WTC11 (cell line): ENCODE measurements at regions not wholly inside any gene's neighbourhood (a gene's known extent, or its start where the extent isn't known, plus 50 kb on each side); places are given as distances from the start of the nearest gene placed in this dataset.

Experiments used
- ATAC-seq: fragments of 200-7000 bp; cut with Tn5 transposase; 2 replicates; pipeline ENCODE4 v1.10.0; 2021; ENCODE audit warnings: mild to moderate bottlenecking, moderate library complexity
- CTCF ChIA-PET: fragments of 300-600 bp; sonication (Branson Sonifier 250); formaldehyde crosslinking; loops from one replicate; lab custom pipeline; 2021; ENCODE audit warnings: antibody characterized with exemption; lab: Charles Lee
- POLR2A ChIA-PET: fragments of 350-600 bp; sonication (Branson Sonifier 250); formaldehyde crosslinking; loops from one replicate; lab custom pipeline; 2021; ENCODE audit warnings: antibody characterized with exemption; lab: Charles Lee
- DNase-seq: peaks from one replicate; pipeline ENCODE4 v3.0.0; 2021; ENCODE audit warnings: low spot score
- H3K27ac Mint-ChIP-seq: 2 replicates; pipeline ENCODE4 v1.8.0; 2021; ENCODE audit warnings: mixed read lengths
- H3K27me3 Mint-ChIP-seq: 2 replicates; pipeline ENCODE4 v1.8.0; 2021; ENCODE audit warnings: low read depth, mild to moderate bottlenecking, moderate library complexity, mixed read lengths
- H3K36me3 Mint-ChIP-seq: 2 replicates; pipeline ENCODE4 v1.8.0; 2021; ENCODE audit warnings: mixed read lengths
- H3K4me1 Mint-ChIP-seq: 2 replicates; pipeline ENCODE4 v1.8.0; 2022; ENCODE audit warnings: mixed read lengths
- H3K4me3 Mint-ChIP-seq: 2 replicates; pipeline ENCODE4 v1.8.0; 2021; ENCODE audit warnings: mild to moderate bottlenecking, moderate library complexity, mixed read lengths
- H3K9me3 Mint-ChIP-seq: 2 replicates; pipeline ENCODE4 v1.8.0; 2021; ENCODE audit warnings: mixed read lengths
- ARID4B ChIP-seq: sonication (generic); formaldehyde crosslinking; IDR thresholded peaks from 2 replicates; pipeline ENCODE4 v1.8.0; 2023; ENCODE audit warnings: missing genetic modification reagents, mild to moderate bottlenecking, borderline replicate concordance
- ATF1 ChIP-seq: sonication (generic); formaldehyde crosslinking; IDR thresholded peaks from 2 replicates; pipeline ENCODE4 v1.8.1; 2023; ENCODE audit warnings: mild to moderate bottlenecking, moderate library complexity, missing genetic modification reagents
- ATF3 ChIP-seq: sonication (generic); formaldehyde crosslinking; conservative IDR thresholded peaks from 2 replicates; pipeline ENCODE4 v1.8.1; 2022; ENCODE audit warnings: mild to moderate bottlenecking, missing genetic modification reagents
- ATF6 ChIP-seq: sonication (generic); formaldehyde crosslinking; IDR thresholded peaks from 2 replicates; pipeline ENCODE4 v1.8.1; 2023; ENCODE audit warnings: mild to moderate bottlenecking, missing genetic modification reagents
- CREB1 ChIP-seq: sonication (generic); formaldehyde crosslinking; IDR thresholded peaks from 2 replicates; pipeline ENCODE4 v1.8.0; 2023; ENCODE audit warnings: mild to moderate bottlenecking, missing genetic modification reagents
- E2F1 ChIP-seq: sonication (generic); formaldehyde crosslinking; IDR thresholded peaks from 2 replicates; pipeline ENCODE4 v1.8.0; 2022; ENCODE audit warnings: mild to moderate bottlenecking, missing genetic modification reagents
- E2F5 ChIP-seq: sonication (generic); formaldehyde crosslinking; IDR thresholded peaks from 2 replicates; pipeline ENCODE4 v1.8.1; 2022; ENCODE audit warnings: mild to moderate bottlenecking, moderate library complexity, missing genetic modification reagents
- ELF4 ChIP-seq: sonication (generic); formaldehyde crosslinking; IDR thresholded peaks from 2 replicates; pipeline ENCODE4 v1.8.1; 2022; ENCODE audit warnings: low read depth, mild to moderate bottlenecking, moderate library complexity, missing genetic modification reagents
- EMX1 ChIP-seq: fragments of 250-450 bp; sonication (Bioruptor Pico); IDR thresholded peaks from 2 replicates; pipeline ENCODE4 v1.8.0; 2021; ENCODE audit warnings: mild to moderate bottlenecking
- FOXP4 ChIP-seq: sonication (generic); formaldehyde crosslinking; IDR thresholded peaks from 2 replicates; pipeline ENCODE4 v1.8.0; 2022; ENCODE audit warnings: mild to moderate bottlenecking, missing genetic modification reagents
- HMGA2 ChIP-seq: fragments of 250-450 bp; sonication (Bioruptor Pico); IDR thresholded peaks from 2 replicates; pipeline ENCODE4 v1.4.0; 2021; ENCODE audit warnings: mild to moderate bottlenecking, moderate library complexity
- JAZF1 ChIP-seq: fragments of 250-450 bp; sonication (Bioruptor Pico); IDR thresholded peaks from 2 replicates; pipeline ENCODE4 v1.9.0; 2021; ENCODE audit warnings: moderate library complexity, mild to moderate bottlenecking, inconsistent platforms
- NFE2L1 ChIP-seq: sonication (generic); formaldehyde crosslinking; IDR thresholded peaks from 2 replicates; pipeline ENCODE4 v1.8.1; 2023; ENCODE audit warnings: missing genetic modification reagents
- OVOL2 ChIP-seq: fragments of 250-450 bp; sonication (Bioruptor Pico); IDR thresholded peaks from 2 replicates; pipeline ENCODE4 v1.9.0; 2021; ENCODE audit warnings: mild to moderate bottlenecking, borderline replicate concordance
- PRDM15 ChIP-seq: sonication (generic); formaldehyde crosslinking; IDR thresholded peaks from 2 replicates; pipeline ENCODE4 v1.8.0; 2022; ENCODE audit warnings: missing genetic modification reagents
- PREB ChIP-seq: sonication (generic); formaldehyde crosslinking; IDR thresholded peaks from 2 replicates; pipeline ENCODE4 v1.8.1; 2022; ENCODE audit warnings: mild to moderate bottlenecking, missing genetic modification reagents, moderate library complexity, borderline replicate concordance
- SMAD3 ChIP-seq: sonication (generic); formaldehyde crosslinking; IDR thresholded peaks from 2 replicates; pipeline ENCODE4 v1.8.0; 2022; ENCODE audit warnings: missing genetic modification reagents, mild to moderate bottlenecking, borderline replicate concordance
- ZNF121 ChIP-seq: sonication (generic); formaldehyde crosslinking; IDR thresholded peaks from 2 replicates; pipeline ENCODE4 v1.8.0; 2023; ENCODE audit warnings: missing genetic modification reagents
- ZNF512 ChIP-seq: sonication (generic); formaldehyde crosslinking; IDR thresholded peaks from 2 replicates; pipeline ENCODE4 v1.8.1; 2022; ENCODE audit warnings: missing genetic modification reagents, borderline replicate concordance

GRCh38 chrX:15191830-15192229, 78.1 kb downstream of the ASB9 start:
- H3K4me3 Mint-ChIP-seq = no peak overlapping the region
- DNase-seq (no peak), ATAC-seq (no peak)
- H3K4me1 Mint-ChIP-seq = no peaks in the 10 kb centered on the region
- no peak overlapping the region for H3K27ac Mint-ChIP-seq
- no peaks in the 10 kb centered on the region for H3K9me3 Mint-ChIP-seq
- ChIA-PET POLR2A (no interaction called here), CTCF (no interaction called here)
- TF ChIP-seq ARID4B (no peak), EMX1 (no peak), ZNF512 (no peak), CREB1 (CRISPR knock-in tag) (no peak), JAZF1 (CRISPR knock-in tag) (no peak), FOXP4 (CRISPR knock-in tag) (no peak), ELF4 (no peak), PREB (no peak), ATF3 (CRISPR knock-in tag) (no peak), ATF6 (no peak), SMAD3 (CRISPR knock-in tag) (no peak), OVOL2 (CRISPR knock-in tag) (no peak), PRDM15 (CRISPR knock-in tag) (no peak), HMGA2 (CRISPR knock-in tag) (no peak), ZNF121 (CRISPR knock-in tag) (no peak), E2F5 (CRISPR knock-in tag) (no peak), NFE2L1 (CRISPR knock-in tag) (no peak), ATF1 (CRISPR knock-in tag) (no peak), E2F1 (CRISPR knock-in tag) (no peak)
- H3K36me3 Mint-ChIP-seq = no peaks in the 10 kb centered on the region
- no peaks in the 10 kb centered on the region for H3K27me3 Mint-ChIP-seq
